SK-N-MC (cell line): ENCODE measurements at regions not wholly inside any gene's neighbourhood (a gene's known extent, or its start where the extent isn't known, plus 50 kb on each side); places are given as distances from the start of the nearest gene placed in this dataset.

Source experiments
- EZH2 ChIP-seq: fragments of 200-600 bp; sonication (generic); IDR thresholded peaks from one replicate; pipeline ENCODE4 v1.6.1; 2017; ENCODE audit warnings: antibody characterized with exemption
- FOXP2 ChIP-seq: optimal IDR thresholded peaks from 2 replicates; pipeline ENCODE3; 2011; ENCODE audit warnings: mild to moderate bottlenecking, moderate library complexity; ENCODE audit not compliant: insufficient read depth; ENCODE audit errors: extremely low read length, control extremely low read depth
- POLR2AphosphoS5 ChIP-seq: IDR thresholded peaks from 2 replicates; pipeline ENCODE4 v1.6.1; 2012; ENCODE audit warnings: mild to moderate bottlenecking, low read depth, low read length, borderline replicate concordance

DNA sequence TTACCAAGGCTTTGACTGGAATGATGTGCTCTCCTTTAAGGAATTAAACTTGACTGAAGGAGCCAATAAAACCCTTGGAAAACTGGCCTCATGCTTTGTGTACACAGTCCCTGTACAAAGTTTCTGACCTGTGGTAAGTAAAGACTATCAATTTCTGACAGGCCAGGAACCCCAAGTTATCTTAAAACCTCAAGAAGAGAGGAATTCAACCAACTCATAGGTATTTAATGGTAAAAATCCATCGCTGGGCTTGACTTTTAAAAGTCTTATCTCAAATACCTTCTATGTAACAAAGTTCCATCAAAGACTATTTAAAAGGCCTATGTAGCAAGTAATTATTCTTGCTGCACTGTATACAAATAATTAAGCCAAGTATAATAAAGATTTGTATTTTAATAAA, 103.7 kb upstream of the TENT5D start:
- no peak for TF ChIP-seq POLR2AphosphoS5
- no peak for TF ChIP-seq EZH2
- TF ChIP-seq FOXP2 = no peak
